ENCODE measurements at regions not wholly inside any gene's neighbourhood (a gene's known extent, or its start where the extent isn't known, plus 50 kb on each side); places are given as distances from the start of the nearest gene placed in this dataset.
"Not testable (repeated sequence)": the region's sequence is repeated elsewhere in the genome, so short reads cannot be mapped to it uniquely, and the experiment has no call there.

GRCh38 chr2:187676050-187676449 is 121.8 kb upstream of the TFPI start:
- not testable (repeated sequence) for H3K27me3 ChIP-seq (ENCODE audit: control insufficient read depth, insufficient read depth, low read length); H3K36me3 ChIP-seq (ENCODE audit: control insufficient read depth, insufficient read depth, low read length); H3K4me3 ChIP-seq (ENCODE audit: low read length); H3K4me1 ChIP-seq (ENCODE audit: control insufficient read depth, insufficient read depth, low read length); DNase-seq (ENCODE audit: low read depth, low spot score); H3K9me3 ChIP-seq (ENCODE audit: control insufficient read depth, insufficient read depth, low read length); H3K27ac ChIP-seq (ENCODE audit: low read length)
- no CpG with 5 or more reads among the region's 2 CpGs for WGBS (ENCODE audit: insufficient coverage, insufficient read length)

GRCh38 chr2:187679454-187679853 is 125.2 kb upstream of the TFPI start:
- DNase-seq (ENCODE audit: low read depth, low spot score) = no peak
- no peaks in the 10 kb centered on the region; the same call in 1 of the 2 replicates for H3K4me1 ChIP-seq (ENCODE audit: control insufficient read depth, insufficient read depth, low read length)
- no peak overlapping the region for H3K4me3 ChIP-seq (ENCODE audit: low read length)
- H3K36me3 ChIP-seq (ENCODE audit: control insufficient read depth, insufficient read depth, low read length) = no peaks in the 10 kb centered on the region
- no peaks in the 10 kb centered on the region for H3K27me3 ChIP-seq (ENCODE audit: control insufficient read depth, insufficient read depth, low read length)
- H3K9me3 ChIP-seq (ENCODE audit: control insufficient read depth, insufficient read depth, low read length) = no peaks in the 10 kb centered on the region
- H3K27ac ChIP-seq (ENCODE audit: low read length) = no peak overlapping the region

- H3K4me1 ChIP-seq (ENCODE audit: control insufficient read depth, insufficient read depth, low read length) = no peaks in the 10 kb centered on the region
- H3K36me3 ChIP-seq (ENCODE audit: control insufficient read depth, insufficient read depth, low read length) = no peaks in the 10 kb centered on the region
- no peaks in the 10 kb centered on the region for H3K27me3 ChIP-seq (ENCODE audit: control insufficient read depth, insufficient read depth, low read length)
- H3K27ac ChIP-seq (ENCODE audit: low read length) = no peak overlapping the region
- no CpG with 5 or more reads among the region's 1 CpG for WGBS (ENCODE audit: insufficient coverage, insufficient read length)
- H3K4me3 ChIP-seq (ENCODE audit: low read length) = no peak overlapping the region
- DNase-seq (ENCODE audit: low read depth, low spot score) = no peak
- H3K9me3 ChIP-seq (ENCODE audit: control insufficient read depth, insufficient read depth, low read length) = no peaks in the 10 kb centered on the region
These were observed 129.9 kb upstream of the TFPI start for GRCh38 chr2:187684174-187684573.

- DNase-seq (ENCODE audit: low read depth, low spot score) = no peak
- Histone ChIP-seq H3K27me3 (ENCODE audit: control insufficient read depth, insufficient read depth, low read length) (no peaks in the 10 kb centered on the region), H3K9me3 (ENCODE audit: control insufficient read depth, insufficient read depth, low read length) (no peaks in the 10 kb centered on the region), H3K36me3 (ENCODE audit: control insufficient read depth, insufficient read depth, low read length) (no peaks in the 10 kb centered on the region), H3K27ac (ENCODE audit: low read length) (no peak overlapping the region), H3K4me3 (ENCODE audit: low read length) (no peak overlapping the region), H3K4me1 (ENCODE audit: control insufficient read depth, insufficient read depth, low read length) (no peaks in the 10 kb centered on the region)
- no CpG with 5 or more reads among the region's 6 CpGs for WGBS (ENCODE audit: insufficient coverage, insufficient read length)
These were observed 132.3 kb upstream of the TFPI start for GRCh38 chr2:187686416-187687024.

- WGBS (ENCODE audit: insufficient coverage, insufficient read length) = no CpG with 5 or more reads among the region's 2 CpGs
- no peaks in the 10 kb centered on the region for H3K4me1 ChIP-seq (ENCODE audit: control insufficient read depth, insufficient read depth, low read length)
- H3K36me3 ChIP-seq (ENCODE audit: control insufficient read depth, insufficient read depth, low read length) = no peaks in the 10 kb centered on the region
- no peak overlapping the region for H3K27ac ChIP-seq (ENCODE audit: low read length)
- no peaks in the 10 kb centered on the region for H3K27me3 ChIP-seq (ENCODE audit: control insufficient read depth, insufficient read depth, low read length)
- H3K4me3 ChIP-seq (ENCODE audit: low read length) = no peak overlapping the region
- DNase-seq (ENCODE audit: low read depth, low spot score) = no peak
- no peaks in the 10 kb centered on the region for H3K9me3 ChIP-seq (ENCODE audit: control insufficient read depth, insufficient read depth, low read length)
These were observed 133.3 kb upstream of the TFPI start for GRCh38 chr2:187687585-187687984.

- Histone ChIP-seq H3K9me3 (ENCODE audit: control insufficient read depth, insufficient read depth, low read length) (no peaks in the 10 kb centered on the region), H3K4me1 (ENCODE audit: control insufficient read depth, insufficient read depth, low read length) (no peaks in the 10 kb centered on the region)
These were observed 135.1 kb upstream of the TFPI start for GRCh38 chr2:187689372-187689771.

GRCh38 chr2:187693923-187694322 is 139.7 kb upstream of the TFPI start:
- no peaks in the 10 kb centered on the region for H3K4me1 ChIP-seq (ENCODE audit: control insufficient read depth, insufficient read depth, low read length)
- H3K27me3 ChIP-seq (ENCODE audit: control insufficient read depth, insufficient read depth, low read length) = no peaks in the 10 kb centered on the region
- DNase-seq (ENCODE audit: low read depth, low spot score) = no peak
- H3K4me3 ChIP-seq (ENCODE audit: low read length) = no peak overlapping the region
- no peaks in the 10 kb centered on the region for H3K9me3 ChIP-seq (ENCODE audit: control insufficient read depth, insufficient read depth, low read length)
- no peaks in the 10 kb centered on the region for H3K36me3 ChIP-seq (ENCODE audit: control insufficient read depth, insufficient read depth, low read length)
- 100% methylated on average over 3 of the region's 3 CpGs for WGBS (ENCODE audit: insufficient coverage, insufficient read length)
- H3K27ac ChIP-seq (ENCODE audit: low read length) = no peak overlapping the region

More at GRCh38 chr2:187689372-187689771, 135.1 kb upstream of the TFPI start:
- no peak for DNase-seq (ENCODE audit: low read depth, low spot score)
- Histone ChIP-seq H3K27me3 (ENCODE audit: control insufficient read depth, insufficient read depth, low read length) (no peaks in the 10 kb centered on the region), H3K4me3 (ENCODE audit: low read length) (no peak overlapping the region), H3K36me3 (ENCODE audit: control insufficient read depth, insufficient read depth, low read length) (no peaks in the 10 kb centered on the region), H3K27ac (ENCODE audit: low read length) (no peak overlapping the region)

GRCh38 chr2:187696644-187697043 is 142.4 kb upstream of the TFPI start:
- not testable (repeated sequence) for H3K4me3 ChIP-seq (ENCODE audit: low read length); H3K9me3 ChIP-seq (ENCODE audit: control insufficient read depth, insufficient read depth, low read length); DNase-seq (ENCODE audit: low read depth, low spot score); H3K4me1 ChIP-seq (ENCODE audit: control insufficient read depth, insufficient read depth, low read length); H3K27ac ChIP-seq (ENCODE audit: low read length); H3K36me3 ChIP-seq (ENCODE audit: control insufficient read depth, insufficient read depth, low read length); H3K27me3 ChIP-seq (ENCODE audit: control insufficient read depth, insufficient read depth, low read length)
- no CpG with 5 or more reads among the region's 7 CpGs for WGBS (ENCODE audit: insufficient coverage, insufficient read length)

GRCh38 chr2:187698374-187699110 is 144.3 kb upstream of the TFPI start:
- Histone ChIP-seq H3K36me3 (ENCODE audit: control insufficient read depth, insufficient read depth, low read length) (no peaks in the 10 kb centered on the region), H3K4me3 (ENCODE audit: low read length) (no peak overlapping the region), H3K4me1 (ENCODE audit: control insufficient read depth, insufficient read depth, low read length) (no peaks in the 10 kb centered on the region; the same call in 1 of the 2 replicates), H3K27me3 (ENCODE audit: control insufficient read depth, insufficient read depth, low read length) (no peaks in the 10 kb centered on the region), H3K27ac (ENCODE audit: low read length) (no peak overlapping the region), H3K9me3 (ENCODE audit: control insufficient read depth, insufficient read depth, low read length) (no peaks in the 10 kb centered on the region)
- no CpG with 5 or more reads among the region's 2 CpGs for WGBS (ENCODE audit: insufficient coverage, insufficient read length)
- no peak for DNase-seq (ENCODE audit: low read depth, low spot score)

- no peaks in the 10 kb centered on the region for H3K27me3 ChIP-seq (ENCODE audit: control insufficient read depth, insufficient read depth, low read length)
- H3K27ac ChIP-seq (ENCODE audit: low read length) = no peak overlapping the region
- H3K4me1 ChIP-seq (ENCODE audit: control insufficient read depth, insufficient read depth, low read length) = no peaks in the 10 kb centered on the region; the same call in 1 of the 2 replicates
- no peaks in the 10 kb centered on the region for H3K9me3 ChIP-seq (ENCODE audit: control insufficient read depth, insufficient read depth, low read length)
- no peak for DNase-seq (ENCODE audit: low read depth, low spot score)
- WGBS (ENCODE audit: insufficient coverage, insufficient read length) = no CpG with 5 or more reads among the region's 1 CpG
- no peaks in the 10 kb centered on the region for H3K36me3 ChIP-seq (ENCODE audit: control insufficient read depth, insufficient read depth, low read length)
- no peak overlapping the region for H3K4me3 ChIP-seq (ENCODE audit: low read length)
These were observed 147.9 kb upstream of the TFPI start for GRCh38 chr2:187702157-187702556.

GRCh38 chr2:187708272-187708671 is 154.0 kb upstream of the TFPI start:
- Histone ChIP-seq H3K4me3 (ENCODE audit: low read length) (no peak overlapping the region), H3K9me3 (ENCODE audit: control insufficient read depth, insufficient read depth, low read length) (no peaks in the 10 kb centered on the region), H3K27me3 (ENCODE audit: control insufficient read depth, insufficient read depth, low read length) (no peaks in the 10 kb centered on the region), H3K27ac (ENCODE audit: low read length) (no peak overlapping the region), H3K36me3 (ENCODE audit: control insufficient read depth, insufficient read depth, low read length) (no peaks in the 10 kb centered on the region), H3K4me1 (ENCODE audit: control insufficient read depth, insufficient read depth, low read length) (no peaks in the 10 kb centered on the region)
- DNase-seq (ENCODE audit: low read depth, low spot score) = no peak
- WGBS (ENCODE audit: insufficient coverage, insufficient read length) = no CpG with 5 or more reads among the region's 1 CpG
